ENCODE measurements at regions not wholly inside any gene's neighbourhood (a gene's known extent, or its start where the extent isn't known, plus 50 kb on each side); places are given as distances from the start of the nearest gene placed in this dataset.
"Not testable (repeated sequence)": the region's sequence is repeated elsewhere in the genome, so short reads cannot be mapped to it uniquely, and the experiment has no call there.

- TF ChIP-seq CTCF, POLR2A, EP300 (IDR thresholded peaks at IDR 0.05): not testable (repeated sequence)
Measured at GRCh38 chr9:22508354-22508753, 61.7 kb downstream of the DMRTA1 start.

Measured in tibial nerve (tissue), 4 donors.